Loucy (cell line): ENCODE measurements at regions not wholly inside any gene's neighbourhood (a gene's known extent, or its start where the extent isn't known, plus 50 kb on each side); places are given as distances from the start of the nearest gene placed in this dataset.

ENCODE experiments used
- EZH2phosphoT487 ChIP-seq: fragments of 200-600 bp; IDR thresholded peaks from 2 replicates; pipeline ENCODE4 v1.6.1; 2018; ENCODE audit warnings: antibody characterized with exemption, mild to moderate bottlenecking, moderate library complexity, borderline replicate concordance
- TF ChIP-seq, protein P1 (sequence below): fragments of 200-600 bp; sonication (generic); conservative IDR thresholded peaks from 2 replicates; pipeline ENCODE4 v1.5.1; 2014; ENCODE audit warnings: mild to moderate bottlenecking, antibody characterized with exemption, low read length

DNA sequence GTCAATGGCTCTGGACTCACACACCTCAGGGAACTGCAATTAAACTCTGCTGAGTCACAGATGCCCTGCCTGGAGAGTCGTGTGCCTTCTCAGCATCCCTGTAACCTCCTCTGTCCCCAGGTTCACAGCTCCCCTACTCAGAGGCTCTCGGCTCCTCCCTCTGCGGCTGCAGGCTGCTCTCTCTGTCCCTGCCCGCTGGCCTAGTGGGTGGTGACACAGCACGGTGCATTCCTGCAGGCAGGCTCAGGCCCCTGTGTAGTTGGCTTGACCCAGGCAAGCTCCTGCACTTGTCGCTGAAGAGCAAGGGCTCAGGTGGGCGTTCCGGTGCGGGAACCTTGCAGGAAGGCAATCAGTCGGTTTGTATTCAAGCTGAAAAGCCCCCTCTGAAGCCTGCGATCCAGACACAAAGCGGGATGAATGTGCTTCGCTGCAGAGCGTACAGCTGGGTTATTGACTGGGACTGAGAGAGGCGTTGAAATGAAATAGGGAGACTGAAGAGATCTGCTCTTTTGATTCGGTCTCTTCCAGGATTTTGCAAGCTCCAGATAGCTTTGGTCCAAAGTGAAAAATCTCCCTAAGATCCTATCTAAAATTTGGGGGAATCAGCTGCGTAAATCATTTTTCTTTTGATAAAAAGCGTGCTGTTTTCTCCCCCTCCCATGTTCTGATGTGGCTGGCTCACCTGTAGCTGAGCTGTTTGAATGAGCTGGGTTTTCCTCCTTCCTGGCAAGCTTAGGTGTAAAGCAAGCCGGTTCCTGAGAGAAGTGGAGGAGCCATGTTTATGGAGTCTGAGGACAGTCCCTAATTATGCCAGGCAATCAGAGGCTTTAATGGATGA, 208.7 kb upstream of the PHYHIPL start:
- TF ChIP-seq, protein P1, sequence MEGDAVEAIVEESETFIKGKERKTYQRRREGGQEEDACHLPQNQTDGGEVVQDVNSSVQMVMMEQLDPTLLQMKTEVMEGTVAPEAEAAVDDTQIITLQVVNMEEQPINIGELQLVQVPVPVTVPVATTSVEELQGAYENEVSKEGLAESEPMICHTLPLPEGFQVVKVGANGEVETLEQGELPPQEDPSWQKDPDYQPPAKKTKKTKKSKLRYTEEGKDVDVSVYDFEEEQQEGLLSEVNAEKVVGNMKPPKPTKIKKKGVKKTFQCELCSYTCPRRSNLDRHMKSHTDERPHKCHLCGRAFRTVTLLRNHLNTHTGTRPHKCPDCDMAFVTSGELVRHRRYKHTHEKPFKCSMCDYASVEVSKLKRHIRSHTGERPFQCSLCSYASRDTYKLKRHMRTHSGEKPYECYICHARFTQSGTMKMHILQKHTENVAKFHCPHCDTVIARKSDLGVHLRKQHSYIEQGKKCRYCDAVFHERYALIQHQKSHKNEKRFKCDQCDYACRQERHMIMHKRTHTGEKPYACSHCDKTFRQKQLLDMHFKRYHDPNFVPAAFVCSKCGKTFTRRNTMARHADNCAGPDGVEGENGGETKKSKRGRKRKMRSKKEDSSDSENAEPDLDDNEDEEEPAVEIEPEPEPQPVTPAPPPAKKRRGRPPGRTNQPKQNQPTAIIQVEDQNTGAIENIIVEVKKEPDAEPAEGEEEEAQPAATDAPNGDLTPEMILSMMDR: no peak
- TF ChIP-seq EZH2phosphoT487: no peak
